ENCODE measurements at regions not wholly inside any gene's neighbourhood (a gene's known extent, or its start where the extent isn't known, plus 50 kb on each side); places are given as distances from the start of the nearest gene placed in this dataset.
"Not testable (repeated sequence)": the region's sequence is repeated elsewhere in the genome, so short reads cannot be mapped to it uniquely, and the experiment has no call there.

- TF ChIP-seq CTCF (IDR thresholded peaks at IDR 0.05): no peak
- DNase-seq (ENCODE audit: low spot score) (no peak), ATAC-seq (ENCODE audit: low FRiP score) (no peak)
Observed at GRCh38 chr15:100770661-100771584, 108.7 kb upstream of the ALDH1A3 start.

GRCh38 chr15:100771746-100772145 lies 107.9 kb upstream of the ALDH1A3 start:
- no peak for TF ChIP-seq CTCF (IDR thresholded peaks at IDR 0.05)
- DNase-seq (ENCODE audit: low spot score) (no peak), ATAC-seq (ENCODE audit: low FRiP score) (peak; percentile 71)

- ATAC-seq (ENCODE audit: low FRiP score) (no peak), DNase-seq (ENCODE audit: low spot score) (no peak)
- no peak for TF ChIP-seq CTCF (IDR thresholded peaks at IDR 0.05)
Observed at GRCh38 chr15:100772478-100772877, 107.2 kb upstream of the ALDH1A3 start.

- DNase-seq (ENCODE audit: low spot score) (no peak), ATAC-seq (ENCODE audit: low FRiP score) (no peak)
- TF ChIP-seq CTCF (IDR thresholded peaks at IDR 0.05): no peak
Observed at GRCh38 chr15:100772892-100773520, 106.6 kb upstream of the ALDH1A3 start.

- not testable (repeated sequence) for DNase-seq (ENCODE audit: low spot score); ATAC-seq (ENCODE audit: low FRiP score)
Observed at GRCh38 chr15:100774044-100774443, 105.6 kb upstream of the ALDH1A3 start.

GRCh38 chr15:100775581-100776185 lies 103.9 kb upstream of the ALDH1A3 start:
- DNase-seq (ENCODE audit: low spot score) (no peak), ATAC-seq (ENCODE audit: low FRiP score) (no peak)
- TF ChIP-seq CTCF (IDR thresholded peaks at IDR 0.05): no peak

- DNase-seq (ENCODE audit: low spot score): no peak
- TF ChIP-seq CTCF (IDR thresholded peaks at IDR 0.05): no peak
- ATAC-seq (ENCODE audit: low FRiP score): no peak
Observed at GRCh38 chr15:100777821-100778220, 101.8 kb upstream of the ALDH1A3 start.
